Caco-2 (cell line): ENCODE measurements at regions not wholly inside any gene's neighbourhood (a gene's known extent, or its start where the extent isn't known, plus 50 kb on each side); places are given as distances from the start of the nearest gene placed in this dataset.

ENCODE experiments used
- BruUV-seq: library from RNA; stranded (reverse); fragments of 400-500 nt; replicated peaks from 2 replicates; lab custom pipeline; 2021; lab: Mats Ljungman, UMichigan
- CTCF ChIA-PET: fragments of 300-600 bp; sonication (Branson Sonifier 250); formaldehyde crosslinking; loops from one replicate; lab custom pipeline; 2022; ENCODE audit warnings: antibody characterized with exemption; lab: Charles Lee
- POLR2A ChIA-PET: fragments of 300-600 bp; sonication (Branson Sonifier 250); formaldehyde crosslinking; loops from one replicate; lab custom pipeline; 2022; ENCODE audit warnings: antibody characterized with exemption; lab: Charles Lee
- DNase-seq, 2 experiments: peaks; one replicate each; pipeline versions ENCODE4 v3.0.0 to v3.0.0-alpha.2; 2020 to 2022
- H3K27me3 ChIP-seq: replicated peaks from 2 replicates; pipeline ENCODE4 v1.6.0; 2011; ENCODE audit warnings: low read length; ENCODE audit not compliant: control insufficient read depth, insufficient read depth
- H3K36me3 ChIP-seq: 2 replicates; pipeline ENCODE4 v1.5.1; 2011; ENCODE audit warnings: low read length; ENCODE audit not compliant: control insufficient read depth, insufficient read depth
- H3K4me1 ChIP-seq: fragments of 250-450 bp; sonication (Bioruptor Pico); 2 replicates; pipeline ENCODE4 v1.5.1; 2020; ENCODE audit warnings: mild to moderate bottlenecking
- H3K4me3 ChIP-seq: 2 replicates; pipeline ENCODE4 v1.5.1; 2011; ENCODE audit warnings: low read depth, mild to moderate bottlenecking, control low read depth, low read length
- H3K9me3 ChIP-seq: fragments of 250-450 bp; sonication (Bioruptor Pico); 2 replicates; pipeline ENCODE4 v1.5.1; 2020; ENCODE audit warnings: mild to moderate bottlenecking, moderate library complexity
- H3K27ac Mint-ChIP-seq: one replicate; pipeline ENCODE4 v1.8.0; 2022; ENCODE audit warnings: mixed read lengths; ENCODE audit not compliant: unreplicated experiment
- H3K27me3 Mint-ChIP-seq: one replicate; pipeline ENCODE4 v1.8.0; 2022; ENCODE audit warnings: mixed read lengths; ENCODE audit not compliant: insufficient read depth, unreplicated experiment
- H3K36me3 Mint-ChIP-seq: one replicate; pipeline ENCODE4 v1.8.0; 2022; ENCODE audit warnings: mild to moderate bottlenecking, mixed read lengths; ENCODE audit not compliant: insufficient read depth, unreplicated experiment
- H3K4me1 Mint-ChIP-seq: one replicate; pipeline ENCODE4 v1.8.0; 2022; ENCODE audit warnings: low read depth, mixed read lengths; ENCODE audit not compliant: unreplicated experiment
- H3K4me3 Mint-ChIP-seq: one replicate; pipeline ENCODE4 v1.8.0; 2022; ENCODE audit warnings: mild to moderate bottlenecking, moderate library complexity, mixed read lengths; ENCODE audit not compliant: unreplicated experiment
- H3K9me3 Mint-ChIP-seq: one replicate; pipeline ENCODE4 v1.8.0; 2022; ENCODE audit warnings: mixed read lengths; ENCODE audit not compliant: unreplicated experiment
- intact Hi-C: fragments of 100-400 bp; cut with micrococcal nuclease; formaldehyde crosslinking; loops from one replicate; pipeline ENCODE4 v1.10.0; 2022; ENCODE audit not compliant: unreplicated experiment
- TF ChIP-seq, protein P1 (sequence below), 2 experiments: fragments of 200-600 bp in 1 of 2; IDR thresholded peaks; 1 replicate in 1 of 2; 2 replicates in 1 of 2; pipeline versions ENCODE4 v1.5.1 to v1.8.0; 2011 to 2022; ENCODE audit warnings: antibody characterized with exemption in 1 of 2, control low read depth in 1 of 2, inconsistent platforms in 1 of 2, low read depth in 1 of 2, low read length in 1 of 2, mild to moderate bottlenecking in 1 of 2, moderate library complexity in 1 of 2; ENCODE audit not compliant: insufficient read depth in 1 of 2, severe bottlenecking in 1 of 2, unreplicated experiment in 1 of 2

- no peaks in the 10 kb centered on the region for H3K36me3 Mint-ChIP-seq
These were observed 93.5 kb downstream of the PRKAB2 start for GRCh38 chr1:147078606-147079399.

GRCh38 chr1:147077936-147078605 lies 94.2 kb downstream of the PRKAB2 start:
- Mint-ChIP-seq H3K36me3 (no peaks in the 10 kb centered on the region), H3K9me3 (no peaks in the 10 kb centered on the region), H3K4me1 (no peaks in the 10 kb centered on the region), H3K27ac (no peak overlapping the region), H3K27me3 (no peaks in the 10 kb centered on the region), H3K4me3 (no peak overlapping the region)
- no peaks in the 10 kb centered on the region for H3K27me3 ChIP-seq
- no peak for DNase-seq
- ChIA-PET CTCF (no interaction called here), POLR2A (no interaction called here)
- intact Hi-C loops, result no loop called here
- H3K4me1 ChIP-seq, result no peaks in the 10 kb centered on the region
- no peaks in the 10 kb centered on the region for H3K9me3 ChIP-seq
- H3K4me3 ChIP-seq, result no peak overlapping the region
- H3K36me3 ChIP-seq, result no peaks in the 10 kb centered on the region
- no TSS peak for BruUV-seq
- TF ChIP-seq, protein P1, sequence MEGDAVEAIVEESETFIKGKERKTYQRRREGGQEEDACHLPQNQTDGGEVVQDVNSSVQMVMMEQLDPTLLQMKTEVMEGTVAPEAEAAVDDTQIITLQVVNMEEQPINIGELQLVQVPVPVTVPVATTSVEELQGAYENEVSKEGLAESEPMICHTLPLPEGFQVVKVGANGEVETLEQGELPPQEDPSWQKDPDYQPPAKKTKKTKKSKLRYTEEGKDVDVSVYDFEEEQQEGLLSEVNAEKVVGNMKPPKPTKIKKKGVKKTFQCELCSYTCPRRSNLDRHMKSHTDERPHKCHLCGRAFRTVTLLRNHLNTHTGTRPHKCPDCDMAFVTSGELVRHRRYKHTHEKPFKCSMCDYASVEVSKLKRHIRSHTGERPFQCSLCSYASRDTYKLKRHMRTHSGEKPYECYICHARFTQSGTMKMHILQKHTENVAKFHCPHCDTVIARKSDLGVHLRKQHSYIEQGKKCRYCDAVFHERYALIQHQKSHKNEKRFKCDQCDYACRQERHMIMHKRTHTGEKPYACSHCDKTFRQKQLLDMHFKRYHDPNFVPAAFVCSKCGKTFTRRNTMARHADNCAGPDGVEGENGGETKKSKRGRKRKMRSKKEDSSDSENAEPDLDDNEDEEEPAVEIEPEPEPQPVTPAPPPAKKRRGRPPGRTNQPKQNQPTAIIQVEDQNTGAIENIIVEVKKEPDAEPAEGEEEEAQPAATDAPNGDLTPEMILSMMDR (IDR thresholded peaks at IDR 0.05; ENCODE audit: insufficient read depth in 1 of 2, low read depth in 1 of 2, low read length in 1 of 2, severe bottlenecking in 1 of 2, unreplicated experiment in 1 of 2), result no peak

More at GRCh38 chr1:147078606-147079399, 93.5 kb downstream of the PRKAB2 start:
- H3K27me3 ChIP-seq, result no peaks in the 10 kb centered on the region
- H3K9me3 ChIP-seq, result no peaks in the 10 kb centered on the region
- no peaks in the 10 kb centered on the region for H3K4me1 ChIP-seq
- TF ChIP-seq, protein P1 (IDR thresholded peaks at IDR 0.05; ENCODE audit: insufficient read depth in 1 of 2, low read depth in 1 of 2, low read length in 1 of 2, severe bottlenecking in 1 of 2, unreplicated experiment in 1 of 2), result no peak
- ChIA-PET POLR2A (no interaction called here), CTCF (no interaction called here)
- H3K27me3 Mint-ChIP-seq, result no peaks in the 10 kb centered on the region
- intact Hi-C loops, result no loop called here
- H3K27ac Mint-ChIP-seq, result no peak overlapping the region
- no peak overlapping the region for H3K4me3 ChIP-seq
- BruUV-seq, result no TSS peak
- no peaks in the 10 kb centered on the region for H3K9me3 Mint-ChIP-seq
- no peaks in the 10 kb centered on the region for H3K36me3 ChIP-seq
- no peaks in the 10 kb centered on the region for H3K4me1 Mint-ChIP-seq
- H3K4me3 Mint-ChIP-seq, result no peak overlapping the region
- DNase-seq, result no peak

DNA sequence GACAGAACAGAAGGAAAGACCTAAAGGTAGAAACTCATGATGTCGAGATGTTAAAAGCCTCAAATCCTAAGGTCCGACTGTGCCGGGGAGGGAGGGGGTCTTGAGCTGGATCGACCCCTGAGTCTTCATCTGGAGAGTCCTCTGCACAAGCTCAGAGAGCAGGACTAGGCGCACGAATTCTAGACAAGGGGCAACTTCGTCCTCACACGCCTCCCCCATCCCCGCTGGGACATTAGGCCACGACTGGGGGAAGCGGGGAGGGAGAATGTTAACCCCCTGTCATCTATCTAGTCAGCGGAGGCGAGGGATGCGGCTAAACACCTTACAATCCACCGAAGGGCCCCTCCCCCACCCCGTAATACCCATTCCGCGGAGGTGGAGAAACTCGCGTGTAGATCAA lies 94.7 kb downstream of the PRKAB2 start:
- H3K36me3 Mint-ChIP-seq, result no peaks in the 10 kb centered on the region
- no peaks in the 10 kb centered on the region for H3K27me3 Mint-ChIP-seq
- POLR2A ChIA-PET, result no interaction called here
- H3K4me1 Mint-ChIP-seq, result no peaks in the 10 kb centered on the region
- Histone ChIP-seq H3K9me3 (no peaks in the 10 kb centered on the region), H3K27me3 (no peaks in the 10 kb centered on the region), H3K4me3 (no peak overlapping the region), H3K36me3 (no peaks in the 10 kb centered on the region), H3K4me1 (no peaks in the 10 kb centered on the region)
- no peaks in the 10 kb centered on the region for H3K9me3 Mint-ChIP-seq
- intact Hi-C loops, result no loop called here
- no peak overlapping the region for H3K27ac Mint-ChIP-seq
- BruUV-seq, result no TSS peak
- no peak overlapping the region for H3K4me3 Mint-ChIP-seq
- DNase-seq, result no peak
- TF ChIP-seq, protein P1 (IDR thresholded peaks at IDR 0.05; ENCODE audit: insufficient read depth in 1 of 2, low read depth in 1 of 2, low read length in 1 of 2, severe bottlenecking in 1 of 2, unreplicated experiment in 1 of 2), result no peak
- CTCF ChIA-PET, result no interaction called here
